SK-N-SH (cell line): ENCODE measurements at regions not wholly inside any gene's neighbourhood (a gene's known extent, or its start where the extent isn't known, plus 50 kb on each side); places are given as distances from the start of the nearest gene placed in this dataset.

Source experiments
- CTCF ChIA-PET: fragments of 300-600, 350-600 bp; formaldehyde crosslinking; extraction: SDS; loops from one replicate; lab custom pipeline; 2021; lab: Yijun Ruan, JAX
- POLR2A ChIA-PET: fragments of 350-600 bp; sonication (Branson Sonifier 250); formaldehyde crosslinking; extraction: SDS; loops from one replicate; lab custom pipeline; 2020; ENCODE audit warnings: antibody characterized with exemption, inconsistent platforms; lab: Yijun Ruan, JAX
- DNase-seq: peaks from one replicate; pipeline ENCODE4 v3.0.0; 2012
- H2AFZ ChIP-seq: fragments of 200-600 bp; sonication (generic); 2 replicates; pipeline ENCODE4 v1.8.1; 2016; ENCODE audit warnings: antibody characterized with exemption, mild to moderate bottlenecking, low read depth
- H3F3A ChIP-seq: fragments of 200-600 bp; sonication (generic); replicated peaks from 2 replicates; pipeline ENCODE3; 2016; ENCODE audit warnings: antibody characterized with exemption, mild to moderate bottlenecking; ENCODE audit not compliant: insufficient read depth
- H3K27ac ChIP-seq, 2 experiments: fragments of 200-500 bp in 1 of 2; fragments of 200-600 bp in 1 of 2; sonication (Bioruptor generic) in 1 of 2; sonication (generic), shearing (Covaris generic) in 1 of 2; 2 replicates each; pipeline versions ENCODE4 v1.5.1 to v1.6.1; 2014 to 2016; ENCODE audit warnings: low read depth in 2 of 2, inconsistent platforms in 1 of 2, low read length in 1 of 2, mild to moderate bottlenecking in 1 of 2, mixed read lengths in 1 of 2
- H3K27me3 ChIP-seq: fragments of 200-600 bp; sonication (generic), shearing (Covaris generic); 2 replicates; pipeline ENCODE4 v1.6.1; 2016; ENCODE audit warnings: mixed run types; ENCODE audit not compliant: insufficient read depth
- H3K36me3 ChIP-seq, 2 experiments: fragments of 200-500 bp in 1 of 2; fragments of 200-600 bp in 1 of 2; sonication (Bioruptor generic) in 1 of 2; sonication (generic) in 1 of 2; replicated peaks in 1 of 2; 2 replicates each; pipeline versions ENCODE3 to v1.5.1; 2014 to 2016; ENCODE audit warnings: low read length in 1 of 2, mild to moderate bottlenecking in 1 of 2; ENCODE audit not compliant: insufficient read depth in 2 of 2, control insufficient read depth in 1 of 2
- H3K4me1 ChIP-seq, 2 experiments: fragments of 200-500 bp in 1 of 2; fragments of 200-600 bp in 1 of 2; sonication (Bioruptor generic) in 1 of 2; sonication (generic), shearing (Covaris generic) in 1 of 2; 2 replicates each; pipeline versions ENCODE4 v1.5.1 to v1.6.1; 2014 to 2016; ENCODE audit warnings: low read depth in 1 of 2, low read length in 1 of 2, mixed run types in 1 of 2; ENCODE audit not compliant: insufficient read depth in 2 of 2, control insufficient read depth in 1 of 2
- H3K4me2 ChIP-seq: fragments of 200-600 bp; sonication (generic), shearing (Covaris generic); 2 replicates; pipeline ENCODE4 v1.6.1; 2017; ENCODE audit warnings: mixed run types
- H3K4me3 ChIP-seq, 2 experiments: fragments of 200-500 bp in 1 of 2; fragments of 200-600 bp in 1 of 2; sonication (Bioruptor generic) in 1 of 2; sonication (generic), shearing (Covaris generic) in 1 of 2; 2 replicates each; pipeline versions ENCODE4 v1.5.1 to v1.8.1; 2014 to 2016; ENCODE audit warnings: low read depth in 2 of 2, inconsistent platforms in 1 of 2, low read length in 1 of 2, mild to moderate bottlenecking in 1 of 2, mixed read lengths in 1 of 2, moderate library complexity in 1 of 2
- H3K79me2 ChIP-seq: fragments of 200-600 bp; sonication (generic); 2 replicates; pipeline ENCODE4 v1.8.1; 2017; ENCODE audit warnings: mild to moderate bottlenecking; ENCODE audit not compliant: insufficient read depth
- H3K9ac ChIP-seq: fragments of 200-600 bp; sonication (generic); 2 replicates; pipeline ENCODE4 v1.6.1; 2017; ENCODE audit warnings: mixed run types
- H3K9me2 ChIP-seq: fragments of 200-600 bp; sonication (generic); 2 replicates; pipeline ENCODE4 v1.6.1; 2017; ENCODE audit warnings: mixed run types
- H3K9me3 ChIP-seq: fragments of 200-600 bp; sonication (generic); 2 replicates; pipeline ENCODE4 v1.6.1; 2017; ENCODE audit warnings: mixed run types, mild to moderate bottlenecking, moderate library complexity
- H4K20me1 ChIP-seq: fragments of 200-600 bp; sonication (generic); 2 replicates; pipeline ENCODE4 v1.6.1; 2017; ENCODE audit warnings: mild to moderate bottlenecking, mixed run types; ENCODE audit not compliant: insufficient read depth
- CHD2 ChIP-seq: fragments of 150-350 bp; IDR thresholded peaks from 2 replicates; pipeline ENCODE4 v1.6.1; 2018; ENCODE audit warnings: low read length; ENCODE audit not compliant: partially characterized antibody
- ELF1 ChIP-seq: IDR thresholded peaks from 2 replicates; pipeline ENCODE4 v1.4.0; 2012
- EZH2phosphoT487 ChIP-seq: fragments of 200-600 bp; sonication (generic); IDR thresholded peaks from 2 replicates; pipeline ENCODE4 v1.6.1; 2017; ENCODE audit warnings: low read depth, mixed run types, mild to moderate bottlenecking, antibody characterized with exemption, moderate library complexity, borderline replicate concordance
- FOXJ3 ChIP-seq: sonication (generic); formaldehyde crosslinking; IDR thresholded peaks from 2 replicates; pipeline ENCODE4 v1.5.1; 2020; ENCODE audit warnings: mild to moderate bottlenecking, missing genetic modification reagents
- FOXM1 ChIP-seq: IDR thresholded peaks from 2 replicates; pipeline ENCODE4 v1.4.0; 2012; ENCODE audit warnings: low read depth, mild to moderate bottlenecking
- GABPA ChIP-seq: IDR thresholded peaks from 2 replicates; pipeline ENCODE4 v1.4.0; 2012; ENCODE audit warnings: low read depth, mild to moderate bottlenecking
- NFIC ChIP-seq: IDR thresholded peaks from 2 replicates; pipeline ENCODE4 v1.4.0; 2012; ENCODE audit warnings: borderline replicate concordance
- NRF1 ChIP-seq: IDR thresholded peaks from 2 replicates; pipeline ENCODE4 v1.6.1; 2012; ENCODE audit warnings: low read depth, mild to moderate bottlenecking, low read length
- RCOR1 ChIP-seq: fragments of 150-350 bp; IDR thresholded peaks from 2 replicates; pipeline ENCODE4 v1.6.1; 2017; ENCODE audit warnings: antibody characterized with exemption, low read length
- YY1 ChIP-seq: IDR thresholded peaks from 2 replicates; pipeline ENCODE4 v1.4.0; 2012; ENCODE audit warnings: low read depth, mild to moderate bottlenecking
- WGBS: methylation state at CpG from one replicate; pipeline ENCODE4 v1.1.6; 2017; ENCODE audit warnings: low lambda C conversion rate; 5-methylcytosine and 5-hydroxymethylcytosine counted together
- TF ChIP-seq, protein P1 (sequence below): IDR thresholded peaks from 2 replicates; pipeline ENCODE4 v1.4.0; 2012; ENCODE audit warnings: low read depth, borderline replicate concordance
- TF ChIP-seq, protein P2 (sequence below): fragments of 150-350 bp; IDR thresholded peaks from 2 replicates; pipeline ENCODE4 v1.6.1; 2017; ENCODE audit warnings: antibody characterized with exemption, low read length, low read depth, borderline replicate concordance
- TF ChIP-seq, protein P3 (sequence below): IDR thresholded peaks from 2 replicates; pipeline ENCODE4 v1.4.0; 2012; ENCODE audit warnings: low read depth, borderline replicate concordance
- TF ChIP-seq, protein P4 (sequence below): fragments of 200-600 bp; sonication (generic); IDR thresholded peaks from 2 replicates; pipeline ENCODE4 v1.6.1; 2017; ENCODE audit warnings: antibody characterized with exemption, mild to moderate bottlenecking, moderate library complexity

DNA sequence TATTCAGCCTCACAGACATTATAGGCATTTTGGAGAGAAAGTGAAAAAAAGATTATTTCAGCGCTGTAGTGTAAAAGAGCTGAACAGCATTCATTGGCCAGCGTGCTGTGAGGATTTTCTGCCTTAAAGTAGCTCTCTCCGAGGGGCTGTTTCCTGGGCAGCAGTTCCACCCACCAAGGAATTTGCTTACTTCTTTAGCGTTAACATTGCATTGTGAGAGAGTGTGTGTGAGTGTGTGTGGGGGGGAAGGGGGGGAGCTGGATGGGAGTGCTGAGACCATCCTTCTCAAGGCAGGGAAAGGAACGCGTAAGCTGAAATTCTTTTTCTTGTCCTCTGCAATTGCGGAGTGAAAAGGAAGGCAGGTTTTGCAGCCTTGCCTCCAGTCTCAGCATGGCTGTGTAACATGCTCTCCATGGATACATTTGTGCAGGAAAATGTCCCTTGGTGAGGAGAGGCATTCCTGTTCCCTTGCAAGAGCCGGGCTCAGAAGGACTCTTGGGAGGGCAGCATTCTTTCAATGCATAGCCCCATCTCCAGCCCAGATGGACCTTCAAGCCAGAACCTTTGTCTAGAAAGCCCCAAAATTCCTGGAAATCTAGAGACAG, 159.9 kb upstream of the NAV2 start:
- H3K9me2 ChIP-seq = 0 out of 2 replicates have a peak, but pooled peaks cover 4% of the 10 kb centered on the region
- DNase-seq = no peak

DNA sequence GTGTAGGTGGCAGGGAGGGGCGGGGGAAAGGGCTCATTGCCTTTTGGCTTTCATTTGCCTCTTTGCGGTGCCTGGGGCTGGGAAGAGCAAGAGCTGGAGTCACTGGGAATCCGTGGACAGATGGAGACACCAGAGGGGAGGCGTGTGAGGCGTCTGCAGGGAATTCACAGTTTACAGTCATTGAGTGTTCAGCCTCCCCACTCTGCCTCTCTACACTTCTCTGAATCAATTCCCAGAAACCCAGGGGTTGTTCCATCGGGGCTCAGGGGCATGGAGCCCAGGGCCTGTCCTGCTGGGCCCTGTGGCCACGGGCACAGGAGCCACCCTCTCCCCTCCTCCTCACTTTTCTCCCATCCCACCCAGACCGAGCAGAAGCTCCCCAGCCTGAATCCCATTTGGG, 160.5 kb upstream of the NAV2 start:
- H3K79me2 ChIP-seq = no peaks in the 10 kb centered on the region
- H3F3A ChIP-seq = peaks cover 4% of the 10 kb centered on the region
- no peaks in the 10 kb centered on the region; a peak in 1 of 4 replicates for H3K4me1 ChIP-seq
- H2AFZ ChIP-seq = no peak overlapping the region
- peaks cover 15% of the 10 kb centered on the region; the same call in 1 of the 2 replicates for H3K27me3 ChIP-seq
- POLR2A ChIA-PET = no interaction called here
- no peak overlapping the region for H3K9ac ChIP-seq
- 57% methylated on average over 6 of the region's 8 CpGs for WGBS
- no peak overlapping the region for H3K4me3 ChIP-seq
- H3K9me2 ChIP-seq = 0 out of 2 replicates have a peak, but pooled peaks cover 4% of the 10 kb centered on the region
- H3K36me3 ChIP-seq = no peaks in the 10 kb centered on the region
- no peak for TF ChIP-seq NRF1
- no peak for TF ChIP-seq CHD2
- TF ChIP-seq, all 33 proteins: peak for 0
- no peak overlapping the region for H3K4me2 ChIP-seq
- CTCF ChIA-PET = interaction anchor here (0.7 to 19.9 kb wide), 23 partner anchors 9 to 564 kb away, joined by 3 to 328 read pairs (median 9); partner anchors contain the start of gene MRGPRX2
- H3K27ac ChIP-seq = no peak overlapping the region
- no peaks in the 10 kb centered on the region for H4K20me1 ChIP-seq
- H3K9me3 ChIP-seq = no peaks in the 10 kb centered on the region
- no peak for DNase-seq

More for the DNA sequence above, 159.9 kb upstream of the NAV2 start:
- peaks cover 10% of the 10 kb centered on the region; the same call in 1 of the 2 replicates for H3K27me3 ChIP-seq
- no peak overlapping the region for H3K4me3 ChIP-seq
- H3K36me3 ChIP-seq = no peaks in the 10 kb centered on the region
- no peak overlapping the region for H2AFZ ChIP-seq
- H3K4me1 ChIP-seq = peaks cover 0 to 4% of the 10 kb centered on the region in 2 experiments; a peak in 1 of 4 replicates
- H3K79me2 ChIP-seq = no peaks in the 10 kb centered on the region
- no peak overlapping the region for H3K27ac ChIP-seq
- TF ChIP-seq, protein P1, sequence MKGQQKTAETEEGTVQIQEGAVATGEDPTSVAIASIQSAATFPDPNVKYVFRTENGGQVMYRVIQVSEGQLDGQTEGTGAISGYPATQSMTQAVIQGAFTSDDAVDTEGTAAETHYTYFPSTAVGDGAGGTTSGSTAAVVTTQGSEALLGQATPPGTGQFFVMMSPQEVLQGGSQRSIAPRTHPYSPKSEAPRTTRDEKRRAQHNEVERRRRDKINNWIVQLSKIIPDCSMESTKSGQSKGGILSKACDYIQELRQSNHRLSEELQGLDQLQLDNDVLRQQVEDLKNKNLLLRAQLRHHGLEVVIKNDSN = no peak
- no peak for TF ChIP-seq FOXJ3 (CRISPR knock-in tag)
- TF ChIP-seq FOXM1 = no peak
- no peak for TF ChIP-seq GABPA
- TF ChIP-seq ELF1 = no peak
- TF ChIP-seq, protein P2, sequence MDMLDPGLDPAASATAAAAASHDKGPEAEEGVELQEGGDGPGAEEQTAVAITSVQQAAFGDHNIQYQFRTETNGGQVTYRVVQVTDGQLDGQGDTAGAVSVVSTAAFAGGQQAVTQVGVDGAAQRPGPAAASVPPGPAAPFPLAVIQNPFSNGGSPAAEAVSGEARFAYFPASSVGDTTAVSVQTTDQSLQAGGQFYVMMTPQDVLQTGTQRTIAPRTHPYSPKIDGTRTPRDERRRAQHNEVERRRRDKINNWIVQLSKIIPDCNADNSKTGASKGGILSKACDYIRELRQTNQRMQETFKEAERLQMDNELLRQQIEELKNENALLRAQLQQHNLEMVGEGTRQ = no peak
- POLR2A ChIA-PET = no interaction called here
- H3K9ac ChIP-seq = no peak overlapping the region
- H4K20me1 ChIP-seq = no peaks in the 10 kb centered on the region
- 74% methylated on average over 8 of the region's 8 CpGs for WGBS
- peaks cover 4% of the 10 kb centered on the region for H3F3A ChIP-seq
- H3K9me3 ChIP-seq = no peaks in the 10 kb centered on the region
- no peak overlapping the region for H3K4me2 ChIP-seq
- CTCF ChIA-PET = interaction anchor here (0.8 to 19.9 kb wide), 39 partner anchors 10 to 492 kb away, joined by 3 to 328 read pairs (median 7); partner anchors contain the start of gene MRGPRX2

DNA sequence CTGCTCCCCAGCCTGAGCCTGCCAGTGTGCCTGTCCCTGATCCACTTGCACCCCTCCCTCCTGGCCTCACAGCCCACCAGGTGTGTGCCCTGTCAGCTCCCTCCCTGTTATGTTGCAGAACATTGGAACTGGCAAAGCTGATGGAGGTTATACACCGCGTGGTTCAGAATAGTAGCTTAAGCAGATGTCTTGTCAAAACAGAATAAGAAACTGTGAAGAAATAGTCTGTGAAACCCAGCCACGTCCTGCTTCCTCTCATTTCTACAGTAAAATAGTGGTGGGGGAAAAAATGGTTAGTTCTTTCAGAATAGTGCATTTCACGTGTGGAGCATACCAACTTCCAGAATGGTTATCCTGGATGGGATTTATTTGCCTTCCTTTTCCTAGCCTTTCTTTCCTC, 161.2 kb upstream of the NAV2 start:
- no peak overlapping the region for H2AFZ ChIP-seq
- H3K4me2 ChIP-seq = no peak overlapping the region
- no peak overlapping the region for H3K27ac ChIP-seq
- ChIA-PET CTCF (interaction anchor here (0.7 to 19.9 kb wide), 9 partner anchors 8 to 564 kb away, joined by 3 to 328 read pairs (median 24); no protein-coding TSS in a partner anchor), POLR2A (no interaction called here)
- no peaks in the 10 kb centered on the region for H3K36me3 ChIP-seq
- DNase-seq = no peak
- no peaks in the 10 kb centered on the region for H3K9me2 ChIP-seq
- H3K9ac ChIP-seq = no peak overlapping the region
- H3K27me3 ChIP-seq = peaks cover 15% of the 10 kb centered on the region; the same call in 1 of the 2 replicates
- no peaks in the 10 kb centered on the region for H3F3A ChIP-seq
- no peaks in the 10 kb centered on the region for H4K20me1 ChIP-seq
- no peaks in the 10 kb centered on the region for H3K9me3 ChIP-seq
- WGBS = 63% methylated on average over 4 of the region's 4 CpGs
- no peaks in the 10 kb centered on the region for H3K79me2 ChIP-seq
- no peak overlapping the region for H3K4me3 ChIP-seq
- H3K4me1 ChIP-seq = no peaks in the 10 kb centered on the region; a peak in 1 of 4 replicates
- TF ChIP-seq, protein P3, sequence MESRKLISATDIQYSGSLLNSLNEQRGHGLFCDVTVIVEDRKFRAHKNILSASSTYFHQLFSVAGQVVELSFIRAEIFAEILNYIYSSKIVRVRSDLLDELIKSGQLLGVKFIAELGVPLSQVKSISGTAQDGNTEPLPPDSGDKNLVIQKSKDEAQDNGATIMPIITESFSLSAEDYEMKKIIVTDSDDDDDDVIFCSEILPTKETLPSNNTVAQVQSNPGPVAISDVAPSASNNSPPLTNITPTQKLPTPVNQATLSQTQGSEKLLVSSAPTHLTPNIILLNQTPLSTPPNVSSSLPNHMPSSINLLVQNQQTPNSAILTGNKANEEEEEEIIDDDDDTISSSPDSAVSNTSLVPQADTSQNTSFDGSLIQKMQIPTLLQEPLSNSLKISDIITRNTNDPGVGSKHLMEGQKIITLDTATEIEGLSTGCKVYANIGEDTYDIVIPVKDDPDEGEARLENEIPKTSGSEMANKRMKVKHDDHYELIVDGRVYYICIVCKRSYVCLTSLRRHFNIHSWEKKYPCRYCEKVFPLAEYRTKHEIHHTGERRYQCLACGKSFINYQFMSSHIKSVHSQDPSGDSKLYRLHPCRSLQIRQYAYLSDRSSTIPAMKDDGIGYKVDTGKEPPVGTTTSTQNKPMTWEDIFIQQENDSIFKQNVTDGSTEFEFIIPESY = no peak
- TF ChIP-seq YY1 = no peak
- TF ChIP-seq NFIC = no peak
- TF ChIP-seq FOXJ3 (CRISPR knock-in tag) = no peak
- TF ChIP-seq, protein P4, sequence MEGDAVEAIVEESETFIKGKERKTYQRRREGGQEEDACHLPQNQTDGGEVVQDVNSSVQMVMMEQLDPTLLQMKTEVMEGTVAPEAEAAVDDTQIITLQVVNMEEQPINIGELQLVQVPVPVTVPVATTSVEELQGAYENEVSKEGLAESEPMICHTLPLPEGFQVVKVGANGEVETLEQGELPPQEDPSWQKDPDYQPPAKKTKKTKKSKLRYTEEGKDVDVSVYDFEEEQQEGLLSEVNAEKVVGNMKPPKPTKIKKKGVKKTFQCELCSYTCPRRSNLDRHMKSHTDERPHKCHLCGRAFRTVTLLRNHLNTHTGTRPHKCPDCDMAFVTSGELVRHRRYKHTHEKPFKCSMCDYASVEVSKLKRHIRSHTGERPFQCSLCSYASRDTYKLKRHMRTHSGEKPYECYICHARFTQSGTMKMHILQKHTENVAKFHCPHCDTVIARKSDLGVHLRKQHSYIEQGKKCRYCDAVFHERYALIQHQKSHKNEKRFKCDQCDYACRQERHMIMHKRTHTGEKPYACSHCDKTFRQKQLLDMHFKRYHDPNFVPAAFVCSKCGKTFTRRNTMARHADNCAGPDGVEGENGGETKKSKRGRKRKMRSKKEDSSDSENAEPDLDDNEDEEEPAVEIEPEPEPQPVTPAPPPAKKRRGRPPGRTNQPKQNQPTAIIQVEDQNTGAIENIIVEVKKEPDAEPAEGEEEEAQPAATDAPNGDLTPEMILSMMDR = no peak
- TF ChIP-seq NRF1 = no peak
- TF ChIP-seq RCOR1 = no peak
- no peak for TF ChIP-seq EZH2phosphoT487
